Osteoblast (primary cell): ENCODE measurements at regions not wholly inside any gene's neighbourhood (a gene's known extent, or its start where the extent isn't known, plus 50 kb on each side); places are given as distances from the start of the nearest gene placed in this dataset.
"Not testable (repeated sequence)": the region's sequence is repeated elsewhere in the genome, so short reads cannot be mapped to it uniquely, and the experiment has no call there.

Experiments used
- DNase-seq: peaks from one replicate; pipeline ENCODE4 v3.0.0; 2011; ENCODE audit warnings: low spot score, mixed read lengths; ENCODE audit not compliant: insufficient read length; ENCODE audit errors: missing footprints
- H2AFZ ChIP-seq: 2 replicates; pipeline ENCODE4 v1.6.0; 2011; ENCODE audit warnings: mild to moderate bottlenecking, low read length
- H3K27ac ChIP-seq: 2 replicates; pipeline ENCODE4 v1.5.1; 2011; ENCODE audit warnings: mild to moderate bottlenecking, low read depth, low read length, moderate library complexity
- H3K27me3 ChIP-seq: 2 replicates; pipeline ENCODE4 v1.6.0; 2012; ENCODE audit warnings: mild to moderate bottlenecking, control low read depth, inconsistent platforms, low read length, moderate library complexity; ENCODE audit not compliant: insufficient read depth
- H3K36me3 ChIP-seq: 2 replicates; pipeline ENCODE4 v1.5.1; 2011; ENCODE audit warnings: mild to moderate bottlenecking, low read length, control low read depth, moderate library complexity; ENCODE audit not compliant: insufficient read depth
- H3K4me1 ChIP-seq: 2 replicates; pipeline ENCODE4 v1.5.1; 2011; ENCODE audit warnings: mild to moderate bottlenecking, low read length, control low read depth, moderate library complexity; ENCODE audit not compliant: insufficient read depth
- H3K4me2 ChIP-seq: 2 replicates; pipeline ENCODE4 v1.6.0; 2011; ENCODE audit warnings: mild to moderate bottlenecking, low read length; ENCODE audit not compliant: insufficient read depth
- H3K4me3 ChIP-seq: fragments of 200-600 bp; sonication (generic); 3 replicates; pipeline ENCODE4 v1.5.1; 2012; ENCODE audit warnings: mild to moderate bottlenecking, low read length, inconsistent platforms; ENCODE audit not compliant: insufficient read depth
- H3K79me2 ChIP-seq: 2 replicates; pipeline ENCODE4 v1.6.0; 2012; ENCODE audit warnings: mild to moderate bottlenecking, low read length, control low read depth, inconsistent platforms; ENCODE audit not compliant: insufficient read depth
- H3K9me3 ChIP-seq: 2 replicates; pipeline ENCODE4 v1.5.1; 2011; ENCODE audit warnings: low read depth, low read length, control low read depth
- H4K20me1 ChIP-seq: 2 replicates; pipeline ENCODE4 v1.6.0; 2012; ENCODE audit warnings: mild to moderate bottlenecking, low read length, control low read depth; ENCODE audit not compliant: insufficient read depth
- CTCF ChIP-seq: IDR thresholded peaks from 2 replicates; pipeline ENCODE4 v1.5.1; 2011; ENCODE audit warnings: mild to moderate bottlenecking, low read depth, low read length, moderate library complexity; ENCODE audit errors: extremely low read depth

GRCh38 chr5:102682101-102682647 is 72.9 kb upstream of the PAM start:
- no peak for TF ChIP-seq CTCF
- no peak for DNase-seq
- H2AFZ ChIP-seq = no peak overlapping the region

GRCh38 chr5:102688076-102688475 is 67.0 kb upstream of the PAM start:
- H4K20me1 ChIP-seq, H3K4me1 ChIP-seq, DNase-seq, H3K27me3 ChIP-seq, H3K9me3 ChIP-seq, H3K4me2 ChIP-seq, H3K79me2 ChIP-seq, H3K36me3 ChIP-seq, H2AFZ ChIP-seq, H3K27ac ChIP-seq, H3K4me3 ChIP-seq: not testable (repeated sequence)

More at GRCh38 chr5:102682101-102682647, 72.9 kb upstream of the PAM start:
- peaks cover 10% of the 10 kb centered on the region for H3K4me1 ChIP-seq
- H4K20me1 ChIP-seq = no peaks in the 10 kb centered on the region
- no peaks in the 10 kb centered on the region for H3K36me3 ChIP-seq
- no peak overlapping the region for H3K4me2 ChIP-seq
- no peaks in the 10 kb centered on the region for H3K79me2 ChIP-seq
- H3K27me3 ChIP-seq = no peaks in the 10 kb centered on the region
- no peak overlapping the region for H3K27ac ChIP-seq
- H3K9me3 ChIP-seq = no peaks in the 10 kb centered on the region
- no peak overlapping the region for H3K4me3 ChIP-seq

- H3K4me3 ChIP-seq, DNase-seq, H3K9me3 ChIP-seq, H3K27me3 ChIP-seq, H3K27ac ChIP-seq, H3K79me2 ChIP-seq, H4K20me1 ChIP-seq, H3K4me2 ChIP-seq, H2AFZ ChIP-seq, H3K4me1 ChIP-seq, H3K36me3 ChIP-seq: not testable (repeated sequence)
Measured at GRCh38 chr5:102688581-102689342, 66.3 kb upstream of the PAM start.

GRCh38 chr5:102690910-102691309 is 64.2 kb upstream of the PAM start:
- Histone ChIP-seq H3K27ac (no peak overlapping the region), H3K79me2 (no peaks in the 10 kb centered on the region), H3K36me3 (no peaks in the 10 kb centered on the region), H4K20me1 (no peaks in the 10 kb centered on the region), H3K9me3 (no peaks in the 10 kb centered on the region), H2AFZ (no peak overlapping the region), H3K27me3 (no peaks in the 10 kb centered on the region), H3K4me2 (no peak overlapping the region), H3K4me1 (no peaks in the 10 kb centered on the region), H3K4me3 (no peak overlapping the region)
- TF ChIP-seq CTCF = no peak
- DNase-seq = no peak

- no peaks in the 10 kb centered on the region for H3K4me1 ChIP-seq
- H3K4me3 ChIP-seq = no peak overlapping the region
- H3K27ac ChIP-seq = no peak overlapping the region
- no peak overlapping the region for H2AFZ ChIP-seq
- H3K79me2 ChIP-seq = no peaks in the 10 kb centered on the region
- no peak for DNase-seq
- no peaks in the 10 kb centered on the region for H3K9me3 ChIP-seq
- no peak overlapping the region for H3K4me2 ChIP-seq
- TF ChIP-seq CTCF = no peak
- H4K20me1 ChIP-seq = no peaks in the 10 kb centered on the region
- no peaks in the 10 kb centered on the region for H3K36me3 ChIP-seq
- no peaks in the 10 kb centered on the region for H3K27me3 ChIP-seq
Measured at GRCh38 chr5:102691434-102691833, 63.7 kb upstream of the PAM start.
